GM19455 (cell line): ENCODE measurements at regions not wholly inside any gene's neighbourhood (a gene's known extent, or its start where the extent isn't known, plus 50 kb on each side); places are given as distances from the start of the nearest gene placed in this dataset.
"Not testable (repeated sequence)": the region's sequence is repeated elsewhere in the genome, so short reads cannot be mapped to it uniquely, and the experiment has no call there.

Source experiments
- ATAC-seq: cut with Tn5 transposase; IDR thresholded peaks from one replicate; pipeline ENCODE4 v1.9.1; 2021; ENCODE audit not compliant: unreplicated experiment

DNA sequence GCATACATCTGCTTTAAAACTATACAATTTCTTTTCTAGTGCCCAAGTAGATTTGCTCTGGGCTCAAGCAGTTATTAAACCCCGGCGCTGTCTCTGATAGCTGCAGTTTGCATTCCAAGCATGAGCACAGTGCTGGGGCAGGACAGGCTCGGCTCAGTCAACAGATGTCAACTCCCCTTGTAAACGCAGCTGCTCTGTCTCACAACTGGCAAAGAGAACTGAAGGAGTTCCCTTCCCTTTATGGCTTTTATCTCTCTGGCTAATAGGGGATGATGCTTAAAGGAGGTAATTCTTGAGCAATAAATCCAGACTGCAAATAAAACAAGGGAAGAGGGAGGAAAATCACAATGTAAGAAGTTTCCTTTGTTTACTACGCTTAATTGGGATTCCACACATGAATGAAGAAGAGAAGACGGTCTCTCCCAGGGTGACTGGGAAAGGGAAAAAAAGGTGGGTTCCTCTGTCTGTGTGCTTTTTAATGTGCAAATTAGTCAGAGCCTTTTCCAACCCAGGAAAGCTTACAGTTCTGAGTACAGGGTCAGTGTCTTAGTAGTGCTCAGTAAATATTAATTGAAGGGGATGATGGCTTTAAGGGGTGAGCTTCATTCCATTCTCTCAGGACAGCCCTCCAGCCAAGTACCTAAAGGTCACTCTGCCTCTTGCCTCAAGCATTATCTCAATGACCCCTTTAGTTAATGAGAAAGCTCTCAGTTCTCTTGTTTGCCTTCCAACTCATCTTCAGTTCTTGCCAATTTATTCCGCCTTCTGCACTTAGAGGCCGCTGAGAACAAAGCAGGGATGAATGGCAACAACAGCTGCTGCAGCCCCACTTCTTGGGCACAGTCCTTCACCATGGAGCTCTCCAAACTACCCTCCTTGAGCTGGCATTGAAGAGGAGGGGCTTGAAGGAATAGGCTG lies 155.7 kb upstream of the JADE1 start:
- no peak for ATAC-seq

DNA sequence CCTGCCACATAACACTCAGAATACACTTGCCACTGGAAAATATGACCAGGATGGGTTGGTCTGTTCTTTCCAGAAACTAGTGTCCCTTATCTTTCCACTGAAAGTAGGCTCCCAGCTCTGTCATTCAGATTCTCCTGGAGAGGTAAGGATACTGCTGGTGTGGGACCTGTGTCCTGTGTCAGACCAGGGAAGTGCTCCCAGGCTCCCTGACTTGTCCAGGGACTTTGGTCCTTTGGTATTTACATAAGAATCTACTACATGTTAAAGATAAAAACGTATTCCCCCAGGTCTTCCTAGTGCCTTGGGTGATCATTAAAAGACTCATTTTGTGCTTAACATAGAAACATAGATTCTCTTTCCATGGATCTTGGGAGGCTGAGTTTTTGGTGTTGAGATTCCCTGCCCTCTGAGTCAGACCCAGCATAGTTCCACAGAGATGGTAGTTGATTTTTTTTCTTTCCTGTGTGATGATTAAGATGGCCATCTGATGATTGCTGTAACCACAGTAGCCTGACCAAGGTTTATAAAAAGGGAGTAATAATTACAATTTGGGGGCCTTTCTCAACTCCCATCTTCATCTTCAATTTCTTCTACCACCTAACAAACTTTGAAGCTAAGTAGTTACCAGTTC lies 159.8 kb upstream of the JADE1 start:
- ATAC-seq: no peak

DNA sequence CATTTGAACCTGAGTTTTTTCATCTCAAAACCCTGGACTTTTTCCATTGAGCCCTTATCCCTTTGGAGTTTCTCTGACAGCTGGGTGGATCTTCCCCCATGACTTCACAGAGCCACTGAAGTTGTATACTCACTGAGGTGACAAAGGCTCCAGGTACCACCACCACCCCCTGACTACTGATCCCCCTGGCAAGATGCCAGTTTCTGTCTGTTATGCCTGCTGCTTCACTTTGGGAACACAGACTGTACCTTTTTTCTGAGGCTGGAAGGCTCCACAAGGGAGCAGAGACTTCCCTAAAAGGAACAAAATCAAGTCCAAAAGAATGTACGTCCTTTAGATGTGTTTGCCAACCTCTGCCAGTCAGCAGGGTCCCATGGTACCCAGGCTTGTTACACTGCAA lies 160.3 kb upstream of the JADE1 start:
- no peak for ATAC-seq

DNA sequence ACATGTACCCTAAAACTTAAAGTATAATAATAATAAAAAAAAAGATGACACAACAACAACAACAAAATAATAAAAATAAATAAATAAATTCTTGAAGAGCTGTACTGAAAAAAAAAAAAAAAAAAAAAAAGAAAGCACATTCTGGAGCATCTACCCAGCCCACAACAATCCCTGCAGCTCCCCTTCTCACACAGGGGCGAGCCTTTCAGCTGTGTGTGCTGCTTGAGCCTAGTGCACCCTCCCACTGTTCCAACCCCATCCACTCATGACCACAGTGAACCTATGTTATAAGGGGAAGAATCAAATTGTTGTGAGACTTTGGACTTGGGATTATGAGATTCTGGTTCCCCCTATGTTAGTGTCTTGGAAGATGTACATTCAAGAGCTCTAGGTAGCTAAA lies 161.5 kb upstream of the JADE1 start:
- ATAC-seq: no peak

DNA sequence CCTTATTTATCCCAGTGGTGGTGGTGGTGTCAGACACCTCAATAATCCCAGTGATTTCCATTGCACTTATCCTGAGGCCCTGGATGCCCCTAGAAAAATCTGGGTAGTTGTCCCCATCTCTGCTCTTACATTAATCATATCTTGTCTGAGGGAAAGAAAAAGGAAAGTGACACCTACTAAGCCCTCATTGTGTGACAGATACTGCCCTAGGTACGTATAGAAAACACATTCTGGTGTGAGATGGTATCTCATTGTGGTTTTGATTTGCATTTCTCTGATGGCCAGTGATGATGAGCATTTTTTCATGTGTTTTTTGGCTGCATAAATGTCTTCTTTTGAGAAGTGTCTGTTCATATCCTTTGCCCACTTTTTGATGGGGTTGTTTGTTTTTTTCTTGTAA lies 162.6 kb upstream of the JADE1 start:
- ATAC-seq: not testable (repeated sequence)

DNA sequence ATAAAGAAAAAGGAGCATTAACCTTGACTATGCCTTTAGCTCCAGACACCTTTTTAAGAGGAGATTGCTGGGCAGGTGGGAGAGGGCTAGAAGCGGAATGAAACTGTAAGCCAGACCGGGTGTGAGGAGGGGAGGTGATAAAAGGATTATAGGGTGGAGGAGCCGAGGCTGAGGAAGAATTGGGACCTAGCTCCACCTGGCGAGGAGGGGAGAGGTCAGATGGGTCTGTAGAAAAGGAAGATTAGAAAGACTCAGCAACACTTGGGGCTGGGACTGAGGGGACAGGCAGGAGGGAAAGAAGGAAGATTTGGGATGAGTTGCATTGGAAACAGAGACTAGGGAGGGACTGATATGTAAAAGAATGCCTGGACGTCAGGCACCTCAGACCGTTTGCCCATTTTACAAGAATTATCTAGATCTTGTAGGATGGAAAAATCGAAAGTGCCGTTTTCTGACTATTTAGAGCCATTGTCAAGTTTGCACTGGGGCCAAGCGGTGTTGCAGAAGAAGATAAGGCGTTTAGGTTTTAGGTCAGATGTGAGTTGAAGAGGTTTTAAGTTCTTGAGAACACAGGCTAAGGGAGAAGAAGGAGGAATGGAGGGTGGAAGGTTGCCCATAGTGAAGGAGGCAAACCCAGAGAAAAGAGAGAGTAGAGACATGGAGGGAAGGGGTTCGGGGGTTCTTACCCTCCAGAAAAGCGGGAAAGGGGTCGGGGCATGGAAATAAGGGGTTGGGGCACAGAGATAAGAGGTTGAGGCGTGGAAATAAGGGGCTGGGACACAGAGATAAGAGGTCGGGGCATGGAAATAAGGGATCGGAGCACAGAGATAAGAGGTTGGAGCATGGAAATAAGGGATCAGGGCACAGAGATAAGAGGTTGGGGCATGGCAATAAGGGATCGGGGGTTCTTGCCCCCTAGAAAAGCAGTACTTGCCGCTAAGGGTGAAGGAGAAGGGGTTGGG lies 164.5 kb upstream of the JADE1 start:
- ATAC-seq: not testable (repeated sequence)

DNA sequence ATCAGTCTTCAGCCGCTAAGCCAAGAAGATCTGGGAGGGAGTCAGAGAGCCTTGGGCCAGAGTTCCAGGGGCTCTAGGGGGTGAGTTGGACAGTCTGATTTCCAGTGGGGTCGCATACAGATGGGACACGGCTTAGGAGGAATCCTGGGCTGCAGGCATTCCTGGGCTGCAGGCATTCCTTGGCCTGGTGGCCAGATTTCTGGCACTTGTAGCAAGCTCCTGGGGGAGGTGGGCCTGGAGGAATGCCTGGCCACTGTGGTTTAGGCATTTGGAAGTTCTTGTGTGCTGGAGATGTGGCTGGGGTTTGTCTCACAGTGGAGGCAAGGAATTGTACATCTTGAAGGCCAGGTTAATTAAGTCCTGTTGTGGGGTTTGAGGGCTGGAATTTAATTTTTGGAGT lies 165.4 kb upstream of the JADE1 start:
- ATAC-seq: not testable (repeated sequence)

DNA sequence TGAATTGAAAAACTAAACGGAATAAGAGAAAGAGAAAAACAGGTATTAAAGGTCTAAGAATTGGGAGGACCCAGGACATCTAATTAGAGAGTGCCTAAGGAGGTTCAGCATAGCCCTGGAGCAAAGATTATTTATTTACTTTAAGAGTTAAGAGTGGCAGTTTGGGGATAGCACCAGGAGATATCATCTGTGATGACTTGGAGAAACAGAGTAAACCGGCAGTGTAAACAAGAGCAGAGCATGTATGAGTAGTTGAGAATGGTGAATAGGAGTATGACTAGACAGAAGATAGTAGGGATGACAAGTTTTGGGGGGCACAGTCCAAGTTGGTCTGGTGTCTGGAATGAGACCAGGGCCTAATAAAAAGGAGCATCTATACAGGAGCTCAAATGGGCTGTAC lies 167.9 kb upstream of the JADE1 start:
- not testable (repeated sequence) for ATAC-seq

DNA sequence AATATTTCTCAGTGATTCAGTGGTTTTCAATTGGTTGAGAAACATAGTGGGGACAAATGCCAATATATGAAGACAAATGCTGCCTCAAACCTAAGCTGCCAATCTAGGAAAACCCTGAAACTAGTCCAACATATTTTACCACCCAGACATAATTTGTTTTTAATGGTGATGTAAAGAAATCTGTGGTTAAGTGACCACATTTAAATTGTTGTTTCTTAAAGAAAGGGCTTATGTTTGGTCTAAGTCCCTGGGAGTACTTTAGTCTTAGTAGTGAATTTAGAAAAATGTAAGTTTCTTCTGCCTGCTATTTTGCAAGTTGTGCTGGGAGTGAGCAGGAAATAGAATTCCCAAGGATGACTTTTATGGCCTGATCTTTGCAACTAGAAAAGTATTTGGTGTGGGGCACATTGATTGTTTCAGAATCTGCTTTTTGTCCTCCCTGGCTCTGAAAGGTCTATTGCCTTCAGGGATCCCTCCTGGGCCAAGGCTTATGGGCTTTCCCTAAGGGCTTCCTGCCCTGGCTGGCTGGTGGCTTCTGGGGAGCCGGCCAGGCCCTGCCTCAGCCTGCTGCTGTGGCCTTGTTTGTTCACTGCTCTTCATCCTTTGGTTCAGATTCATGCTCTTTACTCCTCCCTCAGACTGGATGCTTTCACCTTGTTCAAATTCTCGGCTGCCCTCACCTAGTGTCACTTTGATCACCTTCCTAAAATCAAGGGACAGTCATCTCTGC lies 169.8 kb upstream of the JADE1 start:
- ATAC-seq: no peak

DNA sequence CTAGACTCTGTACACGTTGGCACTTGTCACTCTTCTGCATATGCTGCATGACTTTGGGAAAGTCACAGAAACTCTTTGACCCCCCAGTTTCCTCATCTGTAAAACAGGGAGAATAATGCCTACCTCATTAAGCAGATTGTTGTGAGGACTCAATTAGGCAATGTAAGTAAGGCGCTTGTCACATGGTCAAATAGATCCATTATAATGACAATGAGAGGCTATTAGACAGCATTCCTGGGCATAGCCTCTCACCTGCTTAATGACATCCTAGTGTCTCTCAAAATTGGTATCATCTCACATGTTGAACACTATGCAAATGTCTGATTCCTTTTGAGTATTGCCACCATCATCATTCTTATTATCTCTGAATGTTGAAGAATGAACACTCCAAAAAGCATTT lies 172.6 kb upstream of the JADE1 start:
- no peak for ATAC-seq

DNA sequence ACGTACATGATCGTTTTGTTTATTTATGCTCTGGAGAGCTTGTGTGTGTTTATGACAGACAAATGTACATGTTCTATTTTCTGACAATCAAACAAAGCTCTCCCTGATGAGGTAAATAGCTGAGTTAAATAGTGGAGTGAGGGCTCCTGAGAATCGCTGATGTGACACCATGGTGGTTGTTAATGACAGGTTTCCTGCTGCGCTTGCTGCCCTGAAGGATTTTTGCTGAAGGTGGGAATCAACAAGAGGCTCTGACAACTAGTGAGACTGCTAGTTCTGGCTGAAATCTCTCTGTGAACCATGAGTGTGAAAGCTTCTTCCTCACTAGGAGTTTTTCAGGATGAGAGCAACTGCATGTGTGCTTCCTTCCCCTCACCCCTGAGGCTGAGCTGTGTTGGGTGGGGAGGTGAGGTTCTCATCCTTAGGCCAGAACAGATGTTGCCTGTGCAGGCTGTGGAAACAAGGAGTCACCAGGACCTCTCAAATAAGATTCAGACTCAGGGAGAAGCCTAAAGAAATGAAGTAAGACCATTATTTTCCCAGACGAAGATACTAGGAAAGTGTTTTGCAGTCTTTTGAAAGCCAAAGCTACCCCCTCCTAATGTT lies 173.4 kb upstream of the JADE1 start:
- no peak for ATAC-seq

DNA sequence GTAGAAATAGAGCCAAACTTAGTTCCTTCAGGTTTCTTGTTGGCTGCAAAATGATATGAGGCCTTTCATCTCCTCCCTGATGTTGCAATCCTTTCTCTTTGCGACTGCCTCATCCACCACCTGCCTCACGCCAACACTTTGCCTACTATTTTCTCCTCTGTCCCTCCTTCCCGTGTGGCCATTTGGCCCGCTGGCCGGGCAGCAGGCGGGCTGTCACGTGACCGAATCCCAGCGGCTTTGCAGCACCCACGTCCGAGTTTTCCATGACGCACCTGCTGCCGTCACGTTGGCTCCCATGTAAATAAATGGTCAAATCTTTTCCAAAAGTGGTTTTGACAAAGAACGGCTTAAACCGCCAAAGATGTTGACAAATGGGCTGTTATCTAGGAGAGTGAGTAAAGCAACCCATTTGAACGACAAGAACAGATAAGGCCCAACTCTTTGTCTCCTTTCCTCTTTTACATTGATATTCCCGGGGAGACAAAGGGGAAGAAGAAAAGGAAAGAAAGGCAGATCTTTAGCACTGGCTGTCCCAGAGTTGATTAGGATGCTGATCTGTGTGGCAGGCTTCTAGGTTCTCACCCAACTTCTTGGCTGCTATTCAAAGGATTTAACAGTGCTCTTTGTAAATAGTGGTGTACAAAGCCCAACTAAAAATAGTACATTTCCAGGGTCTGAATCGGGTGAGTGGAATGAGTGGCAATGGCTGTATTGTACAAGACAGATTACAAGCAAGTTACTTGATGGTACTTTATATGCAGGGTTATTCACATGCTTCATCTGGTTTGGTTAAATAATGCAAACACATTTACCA lies 174.2 kb upstream of the JADE1 start:
- no peak for ATAC-seq

DNA sequence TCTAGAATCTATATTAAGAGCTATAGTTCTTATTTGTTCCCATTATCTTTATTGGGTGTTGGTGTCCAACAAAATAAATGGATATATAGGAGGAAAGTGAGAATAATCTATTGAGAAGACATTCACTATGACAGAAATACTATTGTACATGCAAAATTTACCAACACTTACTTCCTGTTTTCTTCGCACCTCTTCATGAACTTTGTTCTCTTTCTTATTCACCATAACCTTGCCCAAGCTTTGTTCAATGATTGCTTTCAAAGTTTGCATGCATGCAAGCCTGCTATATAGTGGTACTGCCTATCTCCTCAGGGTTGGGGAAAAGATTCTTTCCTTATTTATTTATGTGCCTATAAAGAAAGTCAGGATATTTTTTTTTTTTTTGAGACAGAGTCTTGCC lies 176.4 kb upstream of the JADE1 start:
- ATAC-seq: no peak

DNA sequence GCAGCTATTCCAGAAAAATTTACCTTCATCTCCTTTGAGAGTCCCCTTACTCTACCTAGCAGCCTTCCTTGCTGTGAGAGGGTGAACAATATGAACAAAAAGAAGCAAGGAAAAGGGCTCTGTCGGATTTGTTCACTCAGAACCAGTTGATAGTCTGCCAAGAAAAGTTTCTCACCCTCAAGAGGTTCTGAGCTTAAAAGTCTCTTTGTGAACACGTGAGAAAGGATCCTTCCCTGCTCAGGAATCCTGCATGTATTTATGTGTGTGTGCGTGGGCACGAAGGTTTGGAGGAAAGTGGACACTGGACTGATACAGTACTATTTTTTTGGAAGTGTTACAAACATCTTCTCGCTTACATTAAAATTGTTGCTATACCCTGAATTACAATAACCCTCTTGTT lies 178.6 kb upstream of the JADE1 start:
- ATAC-seq: no peak

DNA sequence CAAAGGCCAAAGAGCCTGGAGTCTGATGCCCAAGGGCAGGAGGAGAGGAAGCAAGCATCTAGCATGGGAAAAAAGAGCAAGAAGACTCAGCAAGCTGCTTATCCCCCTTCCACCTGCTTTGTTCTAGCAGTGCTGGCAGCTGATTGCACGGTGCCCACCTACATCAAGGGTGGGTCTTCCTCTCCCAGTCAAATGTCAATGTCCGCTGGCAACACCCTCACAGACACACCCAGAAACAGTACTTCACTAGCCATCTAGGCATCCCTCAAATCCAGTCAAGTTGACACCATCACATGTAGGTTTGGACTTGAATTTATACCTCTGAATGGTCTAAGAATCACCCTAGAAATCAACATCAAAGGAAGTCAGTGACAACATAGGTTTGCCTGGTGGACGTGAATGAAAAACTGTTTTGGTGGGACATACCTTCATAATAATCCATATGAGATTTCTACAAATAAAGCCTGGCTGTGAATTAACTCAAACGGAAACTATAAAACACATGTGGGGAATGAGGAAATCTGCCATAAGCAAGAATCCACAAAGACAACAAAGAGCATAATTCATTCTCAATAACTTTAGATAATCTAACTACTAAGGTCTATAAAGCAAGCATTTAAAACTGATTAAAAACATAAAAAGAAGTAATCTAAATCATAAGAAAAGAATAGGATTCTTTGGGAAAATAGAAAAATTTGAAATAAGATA lies 185.8 kb upstream of the JADE1 start:
- ATAC-seq: no peak

DNA sequence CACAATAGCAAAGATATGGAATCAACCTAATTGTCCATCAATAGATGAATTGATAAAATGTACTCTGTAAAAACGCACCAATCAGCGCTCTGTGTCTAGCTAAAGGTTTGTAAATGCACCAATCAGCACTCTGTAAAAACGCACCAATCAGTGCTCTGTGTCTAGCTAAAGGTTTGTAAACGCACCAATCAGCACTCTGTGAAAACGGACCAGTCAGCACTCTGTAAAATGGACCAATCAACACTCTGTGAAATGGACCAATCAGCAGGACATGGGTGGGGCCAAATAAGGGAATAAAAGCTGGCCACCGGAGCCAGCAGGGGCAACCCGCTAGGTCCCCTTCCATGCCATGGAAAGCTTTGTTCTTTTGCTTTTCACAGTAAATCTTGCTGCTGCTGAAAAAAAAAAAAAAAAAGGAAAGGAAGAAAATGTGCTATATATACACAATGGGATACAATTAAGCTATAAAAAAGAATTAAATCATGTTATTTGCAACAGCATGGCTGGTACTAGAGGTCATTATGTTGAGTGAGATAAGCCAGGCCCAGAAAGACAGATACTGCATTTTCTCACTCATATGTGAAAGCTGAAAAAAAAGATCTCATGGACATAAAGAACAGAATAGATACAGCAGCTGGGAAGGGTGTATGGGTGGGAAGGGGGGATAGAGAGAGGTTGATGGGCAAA lies 189.1 kb upstream of the JADE1 start:
- not testable (repeated sequence) for ATAC-seq

DNA sequence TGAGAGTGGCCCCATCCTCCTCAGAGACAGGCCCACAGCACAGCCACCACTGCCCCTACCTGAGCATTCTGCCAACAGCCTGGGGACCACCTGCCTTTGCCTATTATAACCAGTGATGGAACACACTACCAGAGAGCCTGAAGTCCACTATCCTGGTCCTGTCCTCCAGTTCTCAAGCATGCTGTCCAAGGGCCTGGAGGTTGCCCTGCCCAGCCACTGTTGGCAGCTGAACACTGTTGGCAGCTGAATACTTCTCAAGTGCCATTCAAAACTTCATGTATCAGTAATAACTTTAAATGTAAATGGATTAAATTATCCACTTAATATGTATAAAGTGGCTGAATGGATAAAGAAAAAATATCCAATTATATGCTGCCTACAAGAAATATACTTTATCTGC lies 194.3 kb upstream of the JADE1 start:
- ATAC-seq: no peak

DNA sequence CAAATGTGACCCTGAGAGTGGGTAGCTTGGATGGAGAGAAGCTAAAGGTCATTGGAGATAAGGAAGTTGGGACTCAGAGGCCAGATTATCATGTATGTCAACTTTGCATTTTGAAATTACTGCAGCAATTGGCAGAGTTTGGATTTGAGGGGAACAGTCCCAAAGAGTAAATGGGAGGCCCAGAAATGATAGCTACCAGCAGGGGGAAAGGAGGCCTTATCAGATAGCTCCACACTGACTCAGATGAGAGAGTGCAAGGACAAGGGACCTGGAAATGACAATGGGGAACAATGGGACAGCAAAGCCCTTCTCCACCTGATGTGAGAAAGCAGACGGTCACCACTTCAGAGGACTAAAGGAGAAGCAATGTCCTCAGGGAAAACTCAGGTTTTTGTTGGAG lies 201.5 kb upstream of the JADE1 start:
- no peak for ATAC-seq
